WTC11 (cell line): ENCODE measurements at regions not wholly inside any gene's neighbourhood (a gene's known extent, or its start where the extent isn't known, plus 50 kb on each side); places are given as distances from the start of the nearest gene placed in this dataset.

ENCODE experiments used
- ATAC-seq: fragments of 200-7000 bp; cut with Tn5 transposase; 2 replicates; pipeline ENCODE4 v1.10.0; 2021; ENCODE audit warnings: mild to moderate bottlenecking, moderate library complexity
- CTCF ChIA-PET: fragments of 300-600 bp; sonication (Branson Sonifier 250); formaldehyde crosslinking; loops from one replicate; lab custom pipeline; 2021; ENCODE audit warnings: antibody characterized with exemption; lab: Charles Lee
- POLR2A ChIA-PET: fragments of 350-600 bp; sonication (Branson Sonifier 250); formaldehyde crosslinking; loops from one replicate; lab custom pipeline; 2021; ENCODE audit warnings: antibody characterized with exemption; lab: Charles Lee
- DNase-seq: peaks from one replicate; pipeline ENCODE4 v3.0.0; 2021; ENCODE audit warnings: low spot score
- H3K27ac Mint-ChIP-seq: 2 replicates; pipeline ENCODE4 v1.8.0; 2021; ENCODE audit warnings: mixed read lengths
- H3K27me3 Mint-ChIP-seq: 2 replicates; pipeline ENCODE4 v1.8.0; 2021; ENCODE audit warnings: low read depth, mild to moderate bottlenecking, moderate library complexity, mixed read lengths
- H3K36me3 Mint-ChIP-seq: 2 replicates; pipeline ENCODE4 v1.8.0; 2021; ENCODE audit warnings: mixed read lengths
- H3K4me1 Mint-ChIP-seq: 2 replicates; pipeline ENCODE4 v1.8.0; 2022; ENCODE audit warnings: mixed read lengths
- H3K4me3 Mint-ChIP-seq: 2 replicates; pipeline ENCODE4 v1.8.0; 2021; ENCODE audit warnings: mild to moderate bottlenecking, moderate library complexity, mixed read lengths
- H3K9me3 Mint-ChIP-seq: 2 replicates; pipeline ENCODE4 v1.8.0; 2021; ENCODE audit warnings: mixed read lengths
- ATF2 ChIP-seq: sonication (generic); formaldehyde crosslinking; IDR thresholded peaks from 2 replicates; pipeline ENCODE4 v1.8.1; 2022; ENCODE audit warnings: low read depth, missing genetic modification reagents, borderline replicate concordance
- ATF6 ChIP-seq: sonication (generic); formaldehyde crosslinking; IDR thresholded peaks from 2 replicates; pipeline ENCODE4 v1.8.1; 2023; ENCODE audit warnings: mild to moderate bottlenecking, missing genetic modification reagents
- CTCF ChIP-seq: fragments of 200-600 bp; IDR thresholded peaks from 2 replicates; pipeline ENCODE4 v1.8.0; 2022; ENCODE audit warnings: antibody characterized with exemption
- E2F1 ChIP-seq: sonication (generic); formaldehyde crosslinking; IDR thresholded peaks from 2 replicates; pipeline ENCODE4 v1.8.0; 2022; ENCODE audit warnings: mild to moderate bottlenecking, missing genetic modification reagents
- EMX1 ChIP-seq: fragments of 250-450 bp; sonication (Bioruptor Pico); IDR thresholded peaks from 2 replicates; pipeline ENCODE4 v1.8.0; 2021; ENCODE audit warnings: mild to moderate bottlenecking
- ESRRA ChIP-seq: sonication (generic); formaldehyde crosslinking; IDR thresholded peaks from 2 replicates; pipeline ENCODE4 v1.8.1; 2022; ENCODE audit warnings: mild to moderate bottlenecking, missing genetic modification reagents, borderline replicate concordance
- ETV6 ChIP-seq: sonication (generic); formaldehyde crosslinking; IDR thresholded peaks from 2 replicates; pipeline ENCODE4 v1.8.1; 2022; ENCODE audit warnings: mild to moderate bottlenecking, missing genetic modification reagents
- FOXP4 ChIP-seq: sonication (generic); formaldehyde crosslinking; IDR thresholded peaks from 2 replicates; pipeline ENCODE4 v1.8.0; 2022; ENCODE audit warnings: mild to moderate bottlenecking, missing genetic modification reagents
- JAZF1 ChIP-seq: fragments of 250-450 bp; sonication (Bioruptor Pico); IDR thresholded peaks from 2 replicates; pipeline ENCODE4 v1.9.0; 2021; ENCODE audit warnings: moderate library complexity, mild to moderate bottlenecking, inconsistent platforms
- KAT7 ChIP-seq: sonication (generic); formaldehyde crosslinking; IDR thresholded peaks from 2 replicates; pipeline ENCODE4 v1.8.1; 2023; ENCODE audit warnings: missing genetic modification reagents, mild to moderate bottlenecking, borderline replicate concordance
- NFE2L1 ChIP-seq: sonication (generic); formaldehyde crosslinking; IDR thresholded peaks from 2 replicates; pipeline ENCODE4 v1.8.1; 2023; ENCODE audit warnings: missing genetic modification reagents
- NFYB ChIP-seq: sonication (generic); formaldehyde crosslinking; conservative IDR thresholded peaks from 2 replicates; pipeline ENCODE4 v1.8.0; 2022; ENCODE audit warnings: low read depth, missing genetic modification reagents
- PRRX2 ChIP-seq: fragments of 250-450 bp; sonication (Bioruptor Pico); IDR thresholded peaks from 2 replicates; pipeline ENCODE4 v1.8.0; 2021; ENCODE audit warnings: mild to moderate bottlenecking
- SMAD3 ChIP-seq: sonication (generic); formaldehyde crosslinking; IDR thresholded peaks from 2 replicates; pipeline ENCODE4 v1.8.0; 2022; ENCODE audit warnings: missing genetic modification reagents, mild to moderate bottlenecking, borderline replicate concordance
- SP1 ChIP-seq: sonication (generic); formaldehyde crosslinking; conservative IDR thresholded peaks from 2 replicates; pipeline ENCODE4 v1.8.1; 2022; ENCODE audit warnings: missing genetic modification reagents
- TEAD4 ChIP-seq: sonication (generic); formaldehyde crosslinking; IDR thresholded peaks from 2 replicates; pipeline ENCODE4 v1.8.0; 2022; ENCODE audit warnings: mild to moderate bottlenecking, missing genetic modification reagents
- TP53 ChIP-seq: sonication (generic); formaldehyde crosslinking; IDR thresholded peaks from 2 replicates; pipeline ENCODE4 v1.8.1; 2023; ENCODE audit warnings: mild to moderate bottlenecking, missing genetic modification reagents
- USF2 ChIP-seq: sonication (generic); formaldehyde crosslinking; IDR thresholded peaks from 2 replicates; pipeline ENCODE4 v1.8.1; 2023; ENCODE audit warnings: mild to moderate bottlenecking, missing genetic modification reagents, moderate library complexity
- ZNF121 ChIP-seq: sonication (generic); formaldehyde crosslinking; IDR thresholded peaks from 2 replicates; pipeline ENCODE4 v1.8.0; 2023; ENCODE audit warnings: missing genetic modification reagents
- ZNF138 ChIP-seq: sonication (generic); formaldehyde crosslinking; conservative IDR thresholded peaks from 2 replicates; pipeline ENCODE4 v1.8.1; 2022; ENCODE audit warnings: mild to moderate bottlenecking, moderate library complexity, missing genetic modification reagents
- ZNF232 ChIP-seq: sonication (generic); formaldehyde crosslinking; IDR thresholded peaks from 2 replicates; pipeline ENCODE4 v1.8.0; 2022; ENCODE audit warnings: mild to moderate bottlenecking, missing genetic modification reagents
- ZNF317 ChIP-seq: sonication (generic); formaldehyde crosslinking; IDR thresholded peaks from 2 replicates; pipeline ENCODE4 v1.8.1; 2023; ENCODE audit warnings: low read depth, mild to moderate bottlenecking, moderate library complexity, missing genetic modification reagents, borderline replicate concordance
- ZNF416 ChIP-seq: fragments of 250-450 bp; sonication (Bioruptor Pico); IDR thresholded peaks from 2 replicates; pipeline ENCODE4 v1.9.0; 2021; ENCODE audit warnings: mild to moderate bottlenecking, inconsistent platforms
- ZNF423 ChIP-seq: fragments of 250-450 bp; sonication (Bioruptor Pico); IDR thresholded peaks from 2 replicates; pipeline ENCODE4 v2.1.2; 2022; ENCODE audit warnings: mild to moderate bottlenecking, moderate library complexity
- ZNF532 ChIP-seq: fragments of 250-450 bp; sonication (Bioruptor Pico); IDR thresholded peaks from 2 replicates; pipeline ENCODE4 v1.9.0; 2021; ENCODE audit warnings: mild to moderate bottlenecking, borderline replicate concordance

GRCh38 chr2:51528156-51528555 is 496.2 kb upstream of the NRXN1 start:
- peaks cover 18% of the 10 kb centered on the region for H3K9me3 Mint-ChIP-seq
- peaks cover 6% of the 10 kb centered on the region for H3K4me1 Mint-ChIP-seq
- ChIA-PET CTCF (no interaction called here), POLR2A (no interaction called here)
- TF ChIP-seq CTCF: no peak
- TF ChIP-seq NFYB (CRISPR knock-in tag): no peak
- TF ChIP-seq ETV6: no peak
- no peak for TF ChIP-seq FOXP4 (CRISPR knock-in tag)
- no peak for TF ChIP-seq JAZF1 (CRISPR knock-in tag)
- TF ChIP-seq TP53 (CRISPR knock-in tag): no peak
- no peak for TF ChIP-seq ZNF416 (CRISPR knock-in tag)
- no peak for TF ChIP-seq ZNF532 (CRISPR knock-in tag)
- TF ChIP-seq SMAD3: no peak
- TF ChIP-seq ESRRA (CRISPR knock-in tag): no peak
- TF ChIP-seq NFE2L1 (CRISPR knock-in tag): no peak
- no peak for TF ChIP-seq ZNF232
- TF ChIP-seq EMX1 (CRISPR knock-in tag): no peak
- TF ChIP-seq ZNF121 (CRISPR knock-in tag): no peak
- TF ChIP-seq ZNF317 (CRISPR knock-in tag): no peak
- TF ChIP-seq KAT7: no peak
- no peak for TF ChIP-seq TEAD4 (CRISPR knock-in tag)
- no peak for TF ChIP-seq SP1 (CRISPR knock-in tag)
- no peak for TF ChIP-seq E2F1 (CRISPR knock-in tag)
- TF ChIP-seq ZNF423 (CRISPR knock-in tag): no peak
- H3K27ac Mint-ChIP-seq: no peak overlapping the region
- H3K36me3 Mint-ChIP-seq: peaks cover 3% of the 10 kb centered on the region; the same call in 1 of the 2 replicates
- no peak for ATAC-seq
- H3K4me3 Mint-ChIP-seq: no peak overlapping the region
- H3K27me3 Mint-ChIP-seq: no peaks in the 10 kb centered on the region; the same call in 1 of the 2 replicates
- no peak for DNase-seq

- Mint-ChIP-seq H3K4me1 (peaks cover 6% of the 10 kb centered on the region), H3K27ac (no peak overlapping the region), H3K36me3 (peaks cover 3% of the 10 kb centered on the region; the same call in 1 of the 2 replicates), H3K27me3 (no peaks in the 10 kb centered on the region; the same call in 1 of the 2 replicates), H3K9me3 (peaks cover 11% of the 10 kb centered on the region), H3K4me3 (no peak overlapping the region)
- no peak for ATAC-seq
- TF ChIP-seq USF2 (CRISPR knock-in tag) (no peak), PRRX2 (CRISPR knock-in tag) (no peak), ATF6 (CRISPR knock-in tag) (no peak), ATF2 (CRISPR knock-in tag) (no peak), ZNF138 (no peak)
- ChIA-PET POLR2A (no interaction called here), CTCF (no interaction called here)
- DNase-seq: no peak
Observed at GRCh38 chr2:51526766-51527165, 494.8 kb upstream of the NRXN1 start.
